ENCODE measurements at regions not wholly inside any gene's neighbourhood (a gene's known extent, or its start where the extent isn't known, plus 50 kb on each side); places are given as distances from the start of the nearest gene placed in this dataset.

- H3K27ac ChIP-seq (ENCODE audit: low read length), result no peak overlapping the region
Observed at GRCh38 chr9:129280623-129281271, 102.7 kb upstream of the IER5L start.

GRCh38 chr9:129280236-129280622, 102.2 kb upstream of the IER5L start:
- Histone ChIP-seq H3K4me1 (ENCODE audit: insufficient read depth, low read length) (peaks cover 13% of the 10 kb centered on the region; the same call in 1 of the 2 replicates), H3K27ac (ENCODE audit: low read length) (no peak overlapping the region), H3K4me3 (ENCODE audit: low read length) (no peak overlapping the region), H3K9ac (ENCODE audit: low read depth, low read length) (no peak overlapping the region), H3K36me3 (ENCODE audit: insufficient read depth, low read depth, low read length) (no peaks in the 10 kb centered on the region), H3K27me3 (ENCODE audit: insufficient read depth, low read length) (no peaks in the 10 kb centered on the region), H3K9me3 (ENCODE audit: insufficient read depth, low read depth, low read length) (no peaks in the 10 kb centered on the region)

More at GRCh38 chr9:129280623-129281271, 102.7 kb upstream of the IER5L start:
- Histone ChIP-seq H3K36me3 (ENCODE audit: insufficient read depth, low read depth, low read length) (no peaks in the 10 kb centered on the region), H3K9me3 (ENCODE audit: insufficient read depth, low read depth, low read length) (no peaks in the 10 kb centered on the region), H3K27me3 (ENCODE audit: insufficient read depth, low read length) (no peaks in the 10 kb centered on the region), H3K9ac (ENCODE audit: low read depth, low read length) (no peak overlapping the region), H3K4me3 (ENCODE audit: low read length) (no peak overlapping the region), H3K4me1 (ENCODE audit: insufficient read depth, low read length) (peaks cover 13% of the 10 kb centered on the region; the same call in 1 of the 2 replicates)

- H3K9ac ChIP-seq (ENCODE audit: low read depth, low read length), result no peak overlapping the region
- H3K27me3 ChIP-seq (ENCODE audit: insufficient read depth, low read length), result no peaks in the 10 kb centered on the region
- H3K27ac ChIP-seq (ENCODE audit: low read length), result no peak overlapping the region
- peaks cover 13% of the 10 kb centered on the region; the same call in 1 of the 2 replicates for H3K4me1 ChIP-seq (ENCODE audit: insufficient read depth, low read length)
- no peaks in the 10 kb centered on the region for H3K36me3 ChIP-seq (ENCODE audit: insufficient read depth, low read depth, low read length)
- no peak overlapping the region; the same call in 1 of the 2 replicates for H3K4me3 ChIP-seq (ENCODE audit: low read length)
- no peaks in the 10 kb centered on the region for H3K9me3 ChIP-seq (ENCODE audit: insufficient read depth, low read depth, low read length)
Observed at GRCh38 chr9:129278391-129279237, 100.6 kb upstream of the IER5L start.

- H3K4me3 ChIP-seq (ENCODE audit: low read length), result no peak overlapping the region
- H3K4me1 ChIP-seq (ENCODE audit: insufficient read depth, low read length), result peaks cover 10% of the 10 kb centered on the region; the same call in 1 of the 2 replicates
- no peaks in the 10 kb centered on the region for H3K36me3 ChIP-seq (ENCODE audit: insufficient read depth, low read depth, low read length)
- H3K9ac ChIP-seq (ENCODE audit: low read depth, low read length), result no peak overlapping the region
- no peaks in the 10 kb centered on the region for H3K9me3 ChIP-seq (ENCODE audit: insufficient read depth, low read depth, low read length)
- no peak overlapping the region for H3K27ac ChIP-seq (ENCODE audit: low read length)
- H3K27me3 ChIP-seq (ENCODE audit: insufficient read depth, low read length), result no peaks in the 10 kb centered on the region
Observed at GRCh38 chr9:129276486-129277230, 98.6 kb upstream of the IER5L start.

- Histone ChIP-seq H3K4me3 (ENCODE audit: low read length) (no peak overlapping the region), H3K9ac (ENCODE audit: low read depth, low read length) (no peak overlapping the region), H3K27me3 (ENCODE audit: insufficient read depth, low read length) (no peaks in the 10 kb centered on the region), H3K27ac (ENCODE audit: low read length) (no peak overlapping the region), H3K4me1 (ENCODE audit: insufficient read depth, low read length) (peaks cover 10% of the 10 kb centered on the region; the same call in 1 of the 2 replicates), H3K9me3 (ENCODE audit: insufficient read depth, low read depth, low read length) (no peaks in the 10 kb centered on the region), H3K36me3 (ENCODE audit: insufficient read depth, low read depth, low read length) (no peaks in the 10 kb centered on the region)
Observed at GRCh38 chr9:129275626-129276247, 97.7 kb upstream of the IER5L start.

- H3K27ac ChIP-seq (ENCODE audit: low read length), result no peak overlapping the region
- no peaks in the 10 kb centered on the region for H3K36me3 ChIP-seq (ENCODE audit: insufficient read depth, low read depth, low read length)
- no peaks in the 10 kb centered on the region for H3K27me3 ChIP-seq (ENCODE audit: insufficient read depth, low read length)
- peaks cover 10% of the 10 kb centered on the region; the same call in 1 of the 2 replicates for H3K4me1 ChIP-seq (ENCODE audit: insufficient read depth, low read length)
- no peak overlapping the region for H3K9ac ChIP-seq (ENCODE audit: low read depth, low read length)
- no peak overlapping the region for H3K4me3 ChIP-seq (ENCODE audit: low read length)
- no peaks in the 10 kb centered on the region for H3K9me3 ChIP-seq (ENCODE audit: insufficient read depth, low read depth, low read length)
Observed at GRCh38 chr9:129273941-129274684, 96.1 kb upstream of the IER5L start.

- no peak overlapping the region for H3K9ac ChIP-seq (ENCODE audit: low read depth, low read length)
- H3K4me3 ChIP-seq (ENCODE audit: low read length), result no peak overlapping the region
- peaks cover 5% of the 10 kb centered on the region; the same call in 1 of the 2 replicates for H3K4me1 ChIP-seq (ENCODE audit: insufficient read depth, low read length)
- H3K9me3 ChIP-seq (ENCODE audit: insufficient read depth, low read depth, low read length), result no peaks in the 10 kb centered on the region
- no peak overlapping the region for H3K27ac ChIP-seq (ENCODE audit: low read length)
- no peaks in the 10 kb centered on the region for H3K27me3 ChIP-seq (ENCODE audit: insufficient read depth, low read length)
- H3K36me3 ChIP-seq (ENCODE audit: insufficient read depth, low read depth, low read length), result no peaks in the 10 kb centered on the region
Observed at GRCh38 chr9:129273136-129273895, 95.3 kb upstream of the IER5L start.

- Histone ChIP-seq H3K9me3 (ENCODE audit: insufficient read depth, low read depth, low read length) (no peaks in the 10 kb centered on the region), H3K4me3 (ENCODE audit: low read length) (no peak overlapping the region), H3K27ac (ENCODE audit: low read length) (no peak overlapping the region), H3K27me3 (ENCODE audit: insufficient read depth, low read length) (no peaks in the 10 kb centered on the region), H3K4me1 (ENCODE audit: insufficient read depth, low read length) (0 out of 2 replicates have a peak, but pooled peaks cover 2% of the 10 kb centered on the region), H3K36me3 (ENCODE audit: insufficient read depth, low read depth, low read length) (no peaks in the 10 kb centered on the region), H3K9ac (ENCODE audit: low read depth, low read length) (no peak overlapping the region)
Observed at GRCh38 chr9:129272348-129273025, 94.4 kb upstream of the IER5L start.

GRCh38 chr9:129270903-129271431, 92.9 kb upstream of the IER5L start:
- Histone ChIP-seq H3K9ac (ENCODE audit: low read depth, low read length) (no peak overlapping the region), H3K36me3 (ENCODE audit: insufficient read depth, low read depth, low read length) (no peaks in the 10 kb centered on the region), H3K27ac (ENCODE audit: low read length) (no peak overlapping the region), H3K4me1 (ENCODE audit: insufficient read depth, low read length) (no peaks in the 10 kb centered on the region), H3K4me3 (ENCODE audit: low read length) (no peak overlapping the region), H3K27me3 (ENCODE audit: insufficient read depth, low read length) (no peaks in the 10 kb centered on the region), H3K9me3 (ENCODE audit: insufficient read depth, low read depth, low read length) (no peaks in the 10 kb centered on the region)

- H3K4me3 ChIP-seq (ENCODE audit: low read length), result no peak overlapping the region
- H3K9me3 ChIP-seq (ENCODE audit: insufficient read depth, low read depth, low read length), result no peaks in the 10 kb centered on the region
- no peaks in the 10 kb centered on the region for H3K4me1 ChIP-seq (ENCODE audit: insufficient read depth, low read length)
- no peaks in the 10 kb centered on the region for H3K36me3 ChIP-seq (ENCODE audit: insufficient read depth, low read depth, low read length)
- no peak overlapping the region for H3K27ac ChIP-seq (ENCODE audit: low read length)
- H3K27me3 ChIP-seq (ENCODE audit: insufficient read depth, low read length), result no peaks in the 10 kb centered on the region
- no peak overlapping the region for H3K9ac ChIP-seq (ENCODE audit: low read depth, low read length)
Observed at GRCh38 chr9:129270205-129270604, 92.1 kb upstream of the IER5L start.
